Smooth muscle cell (in vitro differentiated cells): ENCODE measurements at regions not wholly inside any gene's neighbourhood (a gene's known extent, or its start where the extent isn't known, plus 50 kb on each side); places are given as distances from the start of the nearest gene placed in this dataset.

Source experiments
- DNase-seq: peaks from one replicate; lab custom pipeline; 2025; ENCODE audit not compliant: unreplicated experiment; lab: John Stamatoyannopoulos, UW
- H2AFZ ChIP-seq: fragments of 200-600 bp; sonication (generic); 2 replicates; pipeline ENCODE4 v1.6.0; 2016; ENCODE audit warnings: antibody characterized with exemption, low read depth, mild to moderate bottlenecking
- H3F3A ChIP-seq: fragments of 200-600 bp; sonication (generic); 2 replicates; pipeline ENCODE4 v1.6.0; 2017; ENCODE audit warnings: antibody characterized with exemption, low read depth
- H3K27ac ChIP-seq: fragments of 200-600 bp; sonication (generic); 2 replicates; pipeline ENCODE4 v1.5.1; 2016; ENCODE audit warnings: low read depth, mild to moderate bottlenecking
- H3K27me3 ChIP-seq: fragments of 200-600 bp; sonication (generic); 2 replicates; pipeline ENCODE4 v1.6.1; 2016; ENCODE audit warnings: low read depth, mild to moderate bottlenecking
- H3K36me3 ChIP-seq: fragments of 200-600 bp; sonication (generic); 2 replicates; pipeline ENCODE4 v1.5.1; 2016; ENCODE audit warnings: low read depth
- H3K4me1 ChIP-seq: fragments of 200-600 bp; sonication (generic); 2 replicates; pipeline ENCODE4 v1.5.1; 2016; ENCODE audit warnings: low read depth
- H3K4me2 ChIP-seq: fragments of 200-600 bp; sonication (generic); 2 replicates; pipeline ENCODE4 v1.6.0; 2016; ENCODE audit warnings: mild to moderate bottlenecking
- H3K4me3 ChIP-seq: fragments of 200-600 bp; sonication (generic); 2 replicates; pipeline ENCODE4 v1.5.1; 2016; ENCODE audit warnings: mild to moderate bottlenecking
- H3K79me2 ChIP-seq: fragments of 200-600 bp; sonication (generic); 2 replicates; pipeline ENCODE4 v1.6.0; 2016; ENCODE audit warnings: low read depth, mild to moderate bottlenecking
- H3K9ac ChIP-seq: fragments of 200-600 bp; sonication (generic); 2 replicates; pipeline ENCODE4 v1.6.0; 2016; ENCODE audit warnings: low read depth
- H3K9me3 ChIP-seq: fragments of 200-600 bp; sonication (generic); replicated peaks from 2 replicates; pipeline ENCODE4 v1.5.1; 2016; ENCODE audit warnings: low read depth
- H4K20me1 ChIP-seq: fragments of 200-600 bp; sonication (generic); 2 replicates; pipeline ENCODE4 v1.6.0; 2016; ENCODE audit warnings: low read depth
- WGBS: methylation state at CpG from one replicate; pipeline ENCODE4 v1.1.7; 2016; ENCODE audit warnings: low lambda C conversion rate; 5-methylcytosine and 5-hydroxymethylcytosine counted together
- TF ChIP-seq, protein P1 (sequence below): fragments of 200-600 bp; sonication (generic); IDR thresholded peaks from 2 replicates; pipeline ENCODE4 v1.5.1; 2017; ENCODE audit warnings: borderline replicate concordance, mild to moderate bottlenecking, antibody characterized with exemption; ENCODE audit not compliant: insufficient read depth, poor library complexity, severe bottlenecking

DNA sequence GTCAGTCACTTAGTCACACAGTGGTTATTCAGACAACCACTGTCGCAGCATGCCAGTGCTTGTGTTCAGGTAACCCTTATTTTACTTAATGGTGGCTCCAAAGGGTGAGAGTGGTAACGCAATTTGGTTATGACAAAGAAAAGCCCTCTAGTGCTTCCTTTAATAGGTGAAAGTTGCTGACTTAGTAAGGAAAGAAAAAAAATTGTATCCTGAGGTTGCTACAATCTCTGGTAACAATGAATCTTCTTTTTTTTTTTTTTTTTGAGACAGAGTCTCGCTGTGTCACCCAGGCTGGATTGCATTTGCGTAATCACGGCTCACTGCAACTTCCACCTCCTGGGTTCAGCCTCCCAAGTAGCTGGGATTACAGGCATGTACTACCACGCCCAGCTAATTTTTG lies 64.5 kb downstream of the C11orf91 start:
- DNase-seq = no peak
- no peak overlapping the region for H2AFZ ChIP-seq
- no peaks in the 10 kb centered on the region for H3F3A ChIP-seq
- no peaks in the 10 kb centered on the region for H4K20me1 ChIP-seq
- no peaks in the 10 kb centered on the region for H3K4me1 ChIP-seq
- no peaks in the 10 kb centered on the region for H3K79me2 ChIP-seq
- H3K4me3 ChIP-seq = no peak overlapping the region
- peak overlapping the region; percentile 80 for H3K27ac ChIP-seq
- H3K27me3 ChIP-seq = no peaks in the 10 kb centered on the region
- H3K9me3 ChIP-seq = no peaks in the 10 kb centered on the region
- H3K4me2 ChIP-seq = no peak overlapping the region
- 77% methylated on average over 6 of the region's 6 CpGs for WGBS
- H3K9ac ChIP-seq = no peak overlapping the region
- TF ChIP-seq, protein P1, sequence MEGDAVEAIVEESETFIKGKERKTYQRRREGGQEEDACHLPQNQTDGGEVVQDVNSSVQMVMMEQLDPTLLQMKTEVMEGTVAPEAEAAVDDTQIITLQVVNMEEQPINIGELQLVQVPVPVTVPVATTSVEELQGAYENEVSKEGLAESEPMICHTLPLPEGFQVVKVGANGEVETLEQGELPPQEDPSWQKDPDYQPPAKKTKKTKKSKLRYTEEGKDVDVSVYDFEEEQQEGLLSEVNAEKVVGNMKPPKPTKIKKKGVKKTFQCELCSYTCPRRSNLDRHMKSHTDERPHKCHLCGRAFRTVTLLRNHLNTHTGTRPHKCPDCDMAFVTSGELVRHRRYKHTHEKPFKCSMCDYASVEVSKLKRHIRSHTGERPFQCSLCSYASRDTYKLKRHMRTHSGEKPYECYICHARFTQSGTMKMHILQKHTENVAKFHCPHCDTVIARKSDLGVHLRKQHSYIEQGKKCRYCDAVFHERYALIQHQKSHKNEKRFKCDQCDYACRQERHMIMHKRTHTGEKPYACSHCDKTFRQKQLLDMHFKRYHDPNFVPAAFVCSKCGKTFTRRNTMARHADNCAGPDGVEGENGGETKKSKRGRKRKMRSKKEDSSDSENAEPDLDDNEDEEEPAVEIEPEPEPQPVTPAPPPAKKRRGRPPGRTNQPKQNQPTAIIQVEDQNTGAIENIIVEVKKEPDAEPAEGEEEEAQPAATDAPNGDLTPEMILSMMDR = no peak
- H3K36me3 ChIP-seq = no peaks in the 10 kb centered on the region

DNA sequence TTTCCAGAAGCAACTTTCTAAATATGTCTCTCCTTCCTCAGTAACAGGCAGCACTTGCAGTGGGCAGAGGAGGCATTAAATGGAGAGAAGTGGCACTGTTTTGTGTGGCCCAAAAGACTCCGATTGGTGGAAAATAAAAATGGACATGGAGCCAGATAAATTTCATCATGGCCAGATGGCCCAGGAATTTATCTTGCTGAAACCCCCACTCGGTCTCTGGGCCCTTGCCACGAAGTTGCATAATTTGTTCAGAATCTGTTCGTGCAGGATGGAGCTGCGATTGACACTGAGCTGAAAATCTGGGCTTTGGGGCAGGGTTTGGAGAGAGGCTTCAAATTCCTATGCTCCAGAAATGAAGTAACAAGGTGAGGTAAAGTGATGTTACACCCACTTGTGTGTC lies 65.5 kb downstream of the C11orf91 start:
- Histone ChIP-seq H3K4me1 (no peaks in the 10 kb centered on the region), H3K27ac (peak overlapping the region; percentile 80), H3K36me3 (no peaks in the 10 kb centered on the region), H3K9ac (no peak overlapping the region), H4K20me1 (no peaks in the 10 kb centered on the region), H3K4me2 (no peak overlapping the region), H3K79me2 (no peaks in the 10 kb centered on the region), H3K27me3 (no peaks in the 10 kb centered on the region), H3K4me3 (no peak overlapping the region), H2AFZ (no peak overlapping the region), H3K9me3 (no peaks in the 10 kb centered on the region), H3F3A (no peaks in the 10 kb centered on the region)
- DNase-seq = no peak
- TF ChIP-seq, protein P1 = no peak
- WGBS = 75% methylated on average over 5 of the region's 5 CpGs

DNA sequence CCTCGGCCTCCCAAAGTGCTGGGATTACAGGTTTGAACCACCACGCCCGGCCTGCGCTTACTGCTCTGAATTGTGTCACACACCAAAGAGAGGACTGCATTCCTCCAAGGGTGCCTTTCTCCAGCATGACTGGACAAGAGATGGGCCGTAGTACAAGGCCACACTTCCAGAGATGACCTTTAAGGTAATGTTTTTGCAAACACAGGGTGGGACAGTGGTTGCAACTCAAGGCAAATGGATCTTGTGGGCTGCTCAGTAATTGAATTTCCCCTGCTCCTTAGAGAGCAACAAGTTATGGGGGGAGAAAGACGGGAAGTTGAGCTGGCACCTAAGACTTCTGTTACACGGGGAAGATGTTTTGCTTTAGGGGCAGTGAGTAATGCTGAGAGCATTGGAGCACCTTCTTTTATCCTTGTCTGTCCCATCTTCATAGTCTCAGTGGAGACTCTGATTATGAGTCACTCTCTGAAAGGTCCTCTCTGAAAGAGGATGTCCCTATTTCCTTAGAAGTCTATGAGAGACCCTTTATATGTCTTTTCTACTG lies 66.3 kb downstream of the C11orf91 start:
- Histone ChIP-seq H3K27ac (peak overlapping the region; percentile 80), H3K36me3 (no peaks in the 10 kb centered on the region), H3F3A (no peaks in the 10 kb centered on the region), H3K9me3 (no peaks in the 10 kb centered on the region), H3K79me2 (no peaks in the 10 kb centered on the region), H3K4me2 (peak overlapping the region; percentile 35), H3K9ac (peak overlapping the region; percentile 41), H2AFZ (no peak overlapping the region), H3K27me3 (no peaks in the 10 kb centered on the region), H3K4me3 (no peak overlapping the region), H3K4me1 (no peaks in the 10 kb centered on the region), H4K20me1 (no peaks in the 10 kb centered on the region)
- TF ChIP-seq, protein P1 = no peak
- no peak for DNase-seq
- 59% methylated on average over 7 of the region's 7 CpGs for WGBS
